IMR-90 (cell line): ENCODE measurements at regions not wholly inside any gene's neighbourhood (a gene's known extent, or its start where the extent isn't known, plus 50 kb on each side); places are given as distances from the start of the nearest gene placed in this dataset.

ENCODE experiments used
- CHD1 ChIP-seq: IDR thresholded peaks from 2 replicates; pipeline ENCODE4 v1.6.1; 2012; ENCODE audit warnings: low read depth, low read length, improper control_type of control experiment
- CTCF ChIP-seq: conservative IDR thresholded peaks from 2 replicates; pipeline ENCODE4 v1.5.1; 2012; ENCODE audit warnings: mild to moderate bottlenecking, low read depth, low read length, improper control_type of control experiment
- ELK1 ChIP-seq: fragments of 150-350 bp; IDR thresholded peaks from 2 replicates; pipeline ENCODE4 v1.6.1; 2016; ENCODE audit warnings: low read depth, mild to moderate bottlenecking, low read length, moderate library complexity, borderline replicate concordance
- FOS ChIP-seq: fragments of 150-350 bp; IDR thresholded peaks from 2 replicates; pipeline ENCODE4 v1.6.1; 2016; ENCODE audit warnings: low read depth, low read length
- POLR2A ChIP-seq: IDR thresholded peaks from 2 replicates; pipeline ENCODE4 v1.6.1; 2012; ENCODE audit warnings: mild to moderate bottlenecking, low read depth, low read length
- SMC3 ChIP-seq: fragments of 150-350 bp; IDR thresholded peaks from 2 replicates; pipeline ENCODE4 v1.6.1; 2016; ENCODE audit warnings: low read depth, mild to moderate bottlenecking, antibody characterized with exemption, low read length, moderate library complexity
- USF2 ChIP-seq: fragments of 150-350 bp; IDR thresholded peaks from 2 replicates; pipeline ENCODE4 v1.6.1; 2017; ENCODE audit warnings: mild to moderate bottlenecking, antibody characterized with exemption, low read length, low read depth

- no peak for TF ChIP-seq USF2
- no peak for TF ChIP-seq FOS
- no peak for TF ChIP-seq CTCF
- no peak for TF ChIP-seq CHD1
- TF ChIP-seq SMC3 = no peak
- no peak for TF ChIP-seq ELK1
- TF ChIP-seq POLR2A = no peak
Measured at GRCh38 chr1:68828013-68828412, 331.1 kb upstream of the DEPDC1 start.
